Activated CD8-positive, alpha-beta T cell treated with anti-CD3 and anti-CD28 coated beads, Interleukin-2, amount 10 ng/mL, durations not matched to agents 7 days and 5 days (primary cell): ENCODE measurements at regions not wholly inside any gene's neighbourhood (a gene's known extent, or its start where the extent isn't known, plus 50 kb on each side); places are given as distances from the start of the nearest gene placed in this dataset.
"Not testable (repeated sequence)": the region's sequence is repeated elsewhere in the genome, so short reads cannot be mapped to it uniquely, and the experiment has no call there.

Source experiments
- ATAC-seq: fragments of 150-1000 bp; cut with Tn5 transposase; one replicate; pipeline ENCODE4 v1.10.0; 2021; ENCODE audit warnings: moderate library complexity
- CTCF ChIA-PET: fragments of 350-600 bp; sonication (Branson Sonifier 250); formaldehyde crosslinking; loops from one replicate; lab custom pipeline; 2021; ENCODE audit warnings: antibody characterized with exemption; lab: Charles Lee
- POLR2A ChIA-PET: fragments of 350-600 bp; sonication (Branson Sonifier 250); formaldehyde crosslinking; loops from one replicate; lab custom pipeline; 2021; ENCODE audit warnings: antibody characterized with exemption; lab: Charles Lee
- DNase-seq: peaks from one replicate; pipeline ENCODE4 v3.0.0-alpha.2; 2020
- H3K27ac Mint-ChIP-seq: one replicate; pipeline ENCODE4 v1.8.0; 2021; ENCODE audit warnings: mild to moderate bottlenecking, mixed read lengths
- H3K27me3 Mint-ChIP-seq: one replicate; pipeline ENCODE4 v1.8.0; 2021; ENCODE audit warnings: low read depth, mixed read lengths
- H3K36me3 Mint-ChIP-seq: one replicate; pipeline ENCODE4 v1.8.0; 2021; ENCODE audit warnings: low read depth, mixed read lengths
- H3K4me1 Mint-ChIP-seq: one replicate; pipeline ENCODE4 v1.8.0; 2021; ENCODE audit warnings: low read depth, mixed read lengths
- H3K4me3 Mint-ChIP-seq: one replicate; pipeline ENCODE4 v1.8.0; 2021; ENCODE audit warnings: mild to moderate bottlenecking, mixed read lengths
- H3K9me3 Mint-ChIP-seq: one replicate; pipeline ENCODE4 v1.8.0; 2022; ENCODE audit warnings: mixed read lengths; ENCODE audit not compliant: insufficient read depth

DNA sequence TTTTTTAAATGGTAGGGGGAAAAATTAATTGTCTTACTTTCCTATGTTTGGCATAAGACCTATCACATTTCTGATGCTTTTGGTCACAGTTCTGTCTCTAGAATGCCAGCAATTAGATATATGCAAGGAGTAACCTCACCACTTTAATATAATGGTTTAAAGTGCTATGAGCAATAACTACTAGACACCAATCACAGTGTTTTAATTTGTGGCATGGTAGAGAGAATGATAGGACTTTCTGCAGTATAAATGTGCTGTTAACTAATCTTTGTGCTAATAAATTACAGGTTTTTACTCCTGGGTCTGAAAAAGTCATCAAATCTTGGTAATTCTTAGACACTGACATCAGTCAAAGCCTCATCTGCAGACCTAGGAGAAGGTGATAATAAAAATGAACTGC lies 2110.3 kb downstream of the NCAM2 start:
- H3K4me3 Mint-ChIP-seq: no peak overlapping the region
- no peaks in the 10 kb centered on the region for H3K27me3 Mint-ChIP-seq
- no peak overlapping the region for H3K27ac Mint-ChIP-seq
- CTCF ChIA-PET: no interaction called here
- POLR2A ChIA-PET: no interaction called here
- DNase-seq (no peak), ATAC-seq (no peak)
- no peaks in the 10 kb centered on the region for H3K4me1 Mint-ChIP-seq
- no peaks in the 10 kb centered on the region for H3K36me3 Mint-ChIP-seq
- no peaks in the 10 kb centered on the region for H3K9me3 Mint-ChIP-seq

DNA sequence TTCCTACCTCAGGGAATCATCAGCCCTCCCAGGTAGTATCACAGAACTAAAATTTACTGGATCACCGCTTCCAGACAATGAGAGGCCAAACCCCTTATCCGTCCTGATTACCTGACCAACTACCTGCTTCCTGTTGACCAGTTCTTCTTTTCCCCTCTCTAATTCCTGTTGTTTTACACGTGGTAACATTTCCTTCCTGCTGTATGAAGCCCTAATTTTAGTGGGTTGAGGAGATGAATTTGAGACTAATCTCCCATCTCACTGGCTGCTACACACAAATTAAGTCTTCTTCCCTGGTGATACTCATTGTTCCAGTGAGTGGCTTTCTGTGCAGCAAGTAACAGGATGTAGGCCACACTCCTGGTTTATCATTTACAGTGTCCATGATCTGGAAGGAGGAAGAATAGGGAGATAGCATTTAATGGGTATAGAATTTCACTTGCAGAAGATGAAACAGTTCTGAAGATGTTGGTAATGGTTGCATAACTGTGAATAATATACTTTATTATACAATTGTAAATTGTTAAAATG lies 2112.9 kb downstream of the NCAM2 start:
- no peak overlapping the region for H3K27ac Mint-ChIP-seq
- ATAC-seq (no peak), DNase-seq (no peak)
- H3K4me1 Mint-ChIP-seq: no peaks in the 10 kb centered on the region
- POLR2A ChIA-PET: no interaction called here
- CTCF ChIA-PET: no interaction called here
- H3K27me3 Mint-ChIP-seq: no peaks in the 10 kb centered on the region
- H3K9me3 Mint-ChIP-seq: no peaks in the 10 kb centered on the region
- no peak overlapping the region for H3K4me3 Mint-ChIP-seq
- no peaks in the 10 kb centered on the region for H3K36me3 Mint-ChIP-seq

DNA sequence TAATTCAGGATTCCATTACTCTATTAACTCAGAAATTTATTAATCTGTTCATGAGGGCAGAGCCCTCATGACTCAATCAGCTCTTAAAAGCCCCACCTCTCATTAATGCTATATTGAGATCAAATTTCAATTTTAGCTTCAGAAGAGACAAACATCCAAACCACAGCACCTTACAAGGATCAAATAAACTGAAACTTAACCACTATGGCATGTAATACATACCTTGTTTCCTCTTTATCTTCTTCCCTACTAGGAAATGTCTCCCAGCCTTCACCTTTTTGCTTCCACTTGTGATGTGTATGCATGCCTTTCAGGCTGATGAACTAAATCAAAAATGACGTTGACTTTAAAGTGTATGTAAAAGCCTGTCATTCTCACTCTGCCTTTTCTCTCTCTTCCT lies 2121.3 kb downstream of the NCAM2 start:
- ChIA-PET POLR2A (no interaction called here), CTCF (no interaction called here)
- Mint-ChIP-seq H3K4me1 (no peaks in the 10 kb centered on the region), H3K9me3 (no peaks in the 10 kb centered on the region), H3K27me3 (no peaks in the 10 kb centered on the region), H3K27ac (no peak overlapping the region), H3K4me3 (no peak overlapping the region), H3K36me3 (no peaks in the 10 kb centered on the region)
- DNase-seq (no peak), ATAC-seq (no peak)

DNA sequence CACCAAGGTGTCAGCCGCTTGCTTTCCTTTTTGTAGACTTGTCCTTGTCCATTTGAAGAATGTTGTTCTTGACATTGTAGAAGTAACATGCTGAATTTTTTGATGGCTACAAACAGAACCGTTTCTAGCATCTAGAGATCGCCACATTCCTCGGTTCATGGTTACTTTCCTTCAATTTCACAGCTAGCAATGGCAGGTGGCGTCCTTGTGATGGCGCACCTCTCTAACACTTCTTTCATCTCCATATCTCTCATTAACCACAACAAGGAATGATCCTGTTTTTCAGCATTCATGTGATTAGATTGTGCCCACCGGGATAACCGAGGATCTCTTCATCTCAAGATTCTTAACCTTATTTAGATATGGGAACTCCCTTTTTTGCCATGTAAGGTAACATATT lies 2129.8 kb downstream of the NCAM2 start:
- Mint-ChIP-seq H3K36me3 (no peaks in the 10 kb centered on the region), H3K4me3 (no peak overlapping the region), H3K4me1 (no peaks in the 10 kb centered on the region), H3K27me3 (no peaks in the 10 kb centered on the region), H3K27ac (no peak overlapping the region), H3K9me3 (no peaks in the 10 kb centered on the region)
- CTCF ChIA-PET: no interaction called here
- ATAC-seq (no peak), DNase-seq (no peak)
- POLR2A ChIA-PET: no interaction called here

DNA sequence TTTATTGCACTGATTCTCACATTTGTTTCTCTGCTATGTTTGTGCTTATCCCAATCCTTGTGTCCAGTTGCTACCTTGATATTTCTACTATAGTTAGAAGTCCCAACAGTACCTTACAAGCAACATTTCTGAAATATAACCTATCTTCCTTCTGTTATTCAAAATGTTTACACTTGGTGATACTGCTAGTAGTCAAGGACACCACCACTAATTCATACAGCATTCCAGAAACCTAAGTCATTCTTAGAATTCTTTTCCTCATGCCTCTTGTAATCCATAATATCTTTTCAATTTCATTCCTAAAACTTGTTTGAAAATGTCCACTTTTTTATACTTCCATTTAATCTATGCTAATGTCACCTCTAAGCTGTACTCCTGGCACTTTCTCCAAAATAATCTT lies 2132.1 kb downstream of the NCAM2 start:
- ATAC-seq: no peak
- CTCF ChIA-PET: no interaction called here

DNA sequence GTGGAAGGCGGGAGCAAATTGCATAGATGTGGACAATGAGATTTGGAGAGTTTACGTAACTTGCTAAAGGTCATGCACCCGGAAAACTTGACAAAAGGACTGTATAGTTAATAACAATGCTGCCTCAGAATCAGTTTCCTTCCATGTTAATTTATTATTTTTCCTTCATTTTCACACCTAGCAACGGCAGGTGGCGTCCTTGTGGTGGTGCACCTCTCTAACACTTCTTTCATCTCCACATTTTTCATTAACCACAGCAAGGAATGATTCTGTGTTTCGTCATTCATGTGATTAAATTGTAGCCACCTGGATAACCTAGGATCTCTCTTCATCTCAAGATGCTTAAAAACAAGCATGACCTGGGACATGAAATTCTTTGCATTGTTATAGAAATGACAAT lies 2133.0 kb downstream of the NCAM2 start:
- no peaks in the 10 kb centered on the region for H3K27me3 Mint-ChIP-seq
- no peaks in the 10 kb centered on the region for H3K36me3 Mint-ChIP-seq
- no peaks in the 10 kb centered on the region for H3K4me1 Mint-ChIP-seq
- DNase-seq (no peak), ATAC-seq (no peak)
- POLR2A ChIA-PET: no interaction called here
- CTCF ChIA-PET: no interaction called here
- no peak overlapping the region for H3K4me3 Mint-ChIP-seq
- H3K27ac Mint-ChIP-seq: no peak overlapping the region
- H3K9me3 Mint-ChIP-seq: no peaks in the 10 kb centered on the region

More for the DNA sequence above, 2132.1 kb downstream of the NCAM2 start:
- no peak overlapping the region for H3K4me3 Mint-ChIP-seq
- no peak overlapping the region for H3K27ac Mint-ChIP-seq
- no peaks in the 10 kb centered on the region for H3K36me3 Mint-ChIP-seq
- POLR2A ChIA-PET: no interaction called here
- no peaks in the 10 kb centered on the region for H3K4me1 Mint-ChIP-seq
- no peaks in the 10 kb centered on the region for H3K9me3 Mint-ChIP-seq
- no peak for DNase-seq
- H3K27me3 Mint-ChIP-seq: no peaks in the 10 kb centered on the region

DNA sequence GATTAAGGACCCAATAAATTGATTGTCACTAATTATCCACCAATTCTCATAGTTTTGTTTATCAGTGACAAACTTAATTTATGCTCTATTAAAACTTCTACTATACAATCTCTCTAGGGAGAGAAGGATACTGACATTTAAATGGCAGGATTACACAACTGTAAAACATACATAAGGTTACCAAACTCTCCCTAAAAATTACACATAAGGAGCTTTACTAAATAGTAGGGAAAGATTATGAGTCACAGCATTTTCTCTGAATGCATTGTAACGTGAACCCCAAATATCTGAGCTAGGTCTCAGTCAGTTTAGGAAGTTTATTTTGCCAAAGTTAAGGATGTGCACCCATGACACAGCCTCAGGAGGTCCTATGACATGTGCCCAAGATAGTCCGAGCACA lies 2140.6 kb downstream of the NCAM2 start:
- H3K36me3 Mint-ChIP-seq: no peaks in the 10 kb centered on the region
- H3K4me1 Mint-ChIP-seq: no peaks in the 10 kb centered on the region
- CTCF ChIA-PET: interaction anchor here (0.7 kb wide), 1 partner anchor 22 kb away, joined by 3 read pairs; no protein-coding TSS in a partner anchor
- no peaks in the 10 kb centered on the region for H3K27me3 Mint-ChIP-seq
- DNase-seq: no peak
- POLR2A ChIA-PET: no interaction called here
- no peak overlapping the region for H3K27ac Mint-ChIP-seq
- peaks cover 7% of the 10 kb centered on the region for H3K9me3 Mint-ChIP-seq
- H3K4me3 Mint-ChIP-seq: no peak overlapping the region
- ATAC-seq: no peak

DNA sequence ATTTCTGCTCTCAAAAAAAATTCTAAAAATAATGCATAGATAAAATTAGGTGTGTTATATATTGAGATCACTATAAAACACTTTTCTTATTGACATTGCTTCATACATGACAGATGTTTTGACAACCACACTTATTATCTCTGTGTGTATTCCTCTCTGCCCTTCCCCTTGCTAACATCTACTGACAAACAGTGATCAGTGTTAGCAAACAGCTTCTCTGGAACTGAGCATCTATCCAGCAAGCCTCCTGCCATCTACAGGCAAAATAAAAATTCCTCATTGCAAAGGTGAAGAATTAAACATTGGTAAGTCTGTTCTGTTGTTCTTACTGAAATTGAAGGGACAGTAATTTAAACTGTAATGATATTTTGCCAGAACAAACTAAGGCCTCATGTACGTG lies 2153.9 kb downstream of the NCAM2 start:
- Mint-ChIP-seq H3K4me1 (no peaks in the 10 kb centered on the region), H3K27me3 (no peaks in the 10 kb centered on the region), H3K27ac (no peak overlapping the region), H3K9me3 (no peaks in the 10 kb centered on the region), H3K4me3 (no peak overlapping the region), H3K36me3 (no peaks in the 10 kb centered on the region)
- ATAC-seq: no peak
- ChIA-PET CTCF (no interaction called here), POLR2A (interaction anchor here (0.7 kb wide), 1 partner anchor 37 kb away, joined by 3 read pairs; no protein-coding TSS in a partner anchor)
- DNase-seq: no peak

DNA sequence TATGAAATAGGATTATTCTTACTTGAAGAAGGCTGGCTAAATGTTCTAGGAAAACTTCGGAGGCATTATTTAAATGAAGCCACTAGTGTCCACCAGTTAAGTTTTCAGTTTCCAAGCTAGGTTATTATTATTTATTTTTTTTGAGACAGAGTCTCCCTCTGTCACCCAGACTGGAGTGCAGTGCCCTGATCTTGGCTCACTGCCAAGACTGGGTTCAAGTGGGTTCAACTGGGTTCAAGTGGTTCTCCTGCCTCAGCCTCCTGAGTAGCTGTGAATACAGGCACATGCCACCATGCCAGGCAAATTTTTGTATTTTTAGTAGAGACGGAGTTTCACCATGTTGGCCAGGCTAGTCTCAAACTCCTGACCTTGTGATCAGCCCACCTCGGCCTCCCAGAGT lies 2155.6 kb downstream of the NCAM2 start:
- H3K36me3 Mint-ChIP-seq, H3K4me1 Mint-ChIP-seq, H3K27me3 Mint-ChIP-seq, CTCF ChIA-PET, H3K4me3 Mint-ChIP-seq, H3K9me3 Mint-ChIP-seq, ATAC-seq, DNase-seq, POLR2A ChIA-PET, H3K27ac Mint-ChIP-seq: not testable (repeated sequence)

DNA sequence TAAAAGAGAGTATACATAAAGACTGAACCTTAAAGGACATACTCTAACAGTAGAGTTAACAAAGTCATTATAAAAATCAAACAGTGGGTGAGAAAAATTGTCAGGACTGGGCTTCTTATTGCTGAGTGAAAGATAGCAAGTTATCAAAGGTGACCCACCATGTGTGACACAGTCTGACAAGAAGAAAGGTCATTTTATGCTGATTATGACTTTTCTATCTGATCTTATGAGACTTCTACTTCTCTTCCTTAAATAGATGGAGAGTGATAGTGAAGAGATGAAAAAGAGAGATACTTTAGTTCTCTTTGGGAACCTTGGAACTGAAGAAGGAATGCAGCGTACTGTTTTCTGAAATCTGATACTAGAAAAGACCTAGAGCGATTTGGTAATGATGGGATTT lies 2157.1 kb downstream of the NCAM2 start:
- POLR2A ChIA-PET: no interaction called here
- no peaks in the 10 kb centered on the region for H3K9me3 Mint-ChIP-seq
- no peak overlapping the region for H3K27ac Mint-ChIP-seq
- H3K4me3 Mint-ChIP-seq: no peak overlapping the region
- H3K27me3 Mint-ChIP-seq: no peaks in the 10 kb centered on the region
- CTCF ChIA-PET: no interaction called here
- no peaks in the 10 kb centered on the region for H3K4me1 Mint-ChIP-seq
- no peaks in the 10 kb centered on the region for H3K36me3 Mint-ChIP-seq
- DNase-seq: no peak
- ATAC-seq: no peak

DNA sequence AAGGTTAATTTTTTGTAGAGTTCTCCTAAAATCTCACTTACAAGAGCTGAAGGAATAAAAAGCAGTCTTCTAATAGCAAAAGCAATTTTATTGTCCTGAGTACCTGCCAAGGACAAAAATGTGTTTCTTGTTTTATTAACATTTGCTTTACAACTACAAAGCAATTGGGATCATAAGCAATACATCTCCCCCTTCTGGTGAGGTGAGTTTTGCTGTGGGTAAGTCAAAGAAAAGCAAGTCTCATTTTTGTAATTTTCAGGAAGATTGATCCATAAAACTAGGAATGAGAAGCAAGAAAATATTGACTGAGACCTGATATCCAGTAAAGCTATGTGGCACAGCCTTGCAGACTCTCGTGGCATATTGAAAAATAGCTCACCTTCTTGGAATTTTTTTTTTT lies 2162.7 kb downstream of the NCAM2 start:
- no peaks in the 10 kb centered on the region for H3K36me3 Mint-ChIP-seq
- POLR2A ChIA-PET: no interaction called here
- H3K4me1 Mint-ChIP-seq: no peaks in the 10 kb centered on the region
- ATAC-seq (no peak), DNase-seq (no peak)
- H3K9me3 Mint-ChIP-seq: no peaks in the 10 kb centered on the region
- no peaks in the 10 kb centered on the region for H3K27me3 Mint-ChIP-seq
- no peak overlapping the region for H3K4me3 Mint-ChIP-seq
- no peak overlapping the region for H3K27ac Mint-ChIP-seq
- CTCF ChIA-PET: interaction anchor here (0.8 kb wide), 1 partner anchor 23 kb away, joined by 3 read pairs; no protein-coding TSS in a partner anchor

DNA sequence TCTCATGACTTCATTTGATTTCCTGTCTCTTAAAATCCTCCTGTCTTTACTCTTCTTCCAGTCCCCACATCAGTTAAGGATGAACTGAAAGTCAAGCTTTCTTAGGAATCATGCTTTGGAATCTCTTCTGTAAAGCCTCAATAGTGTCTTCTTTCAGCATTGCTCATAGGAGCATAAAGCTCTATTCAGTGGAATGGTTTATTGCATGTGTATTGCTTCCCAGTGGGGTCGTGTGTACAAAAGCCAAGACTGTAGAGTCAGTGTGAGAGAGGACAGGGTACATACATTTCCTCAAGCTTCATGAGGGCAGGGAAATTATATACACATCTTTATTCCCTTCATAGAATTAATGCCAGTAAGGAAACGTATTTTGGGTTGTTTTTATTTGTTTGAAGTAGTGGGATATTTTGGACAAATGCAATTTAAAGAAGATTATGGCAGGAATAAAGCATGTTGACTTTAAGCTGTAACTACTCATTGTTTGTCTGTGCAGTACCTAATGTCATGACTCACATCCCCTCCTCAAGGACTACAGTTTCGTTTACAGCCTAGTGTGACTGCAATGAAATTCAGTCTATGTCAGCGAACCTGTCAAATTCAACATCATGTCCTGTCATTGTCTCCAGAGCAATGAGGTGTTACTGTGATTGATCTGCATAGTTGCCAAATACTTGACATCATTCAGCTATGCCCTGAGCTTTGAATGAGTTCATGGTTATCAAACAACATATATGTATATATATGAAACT lies 2164.2 kb downstream of the NCAM2 start:
- ATAC-seq: no peak
- Mint-ChIP-seq H3K4me3 (no peak overlapping the region), H3K36me3 (no peaks in the 10 kb centered on the region), H3K27ac (no peak overlapping the region), H3K27me3 (no peaks in the 10 kb centered on the region), H3K4me1 (no peaks in the 10 kb centered on the region), H3K9me3 (no peaks in the 10 kb centered on the region)
- DNase-seq: no peak
- ChIA-PET POLR2A (no interaction called here), CTCF (no interaction called here)
